ENCODE measurements at regions not wholly inside any gene's neighbourhood (a gene's known extent, or its start where the extent isn't known, plus 50 kb on each side); places are given as distances from the start of the nearest gene placed in this dataset.

DNA sequence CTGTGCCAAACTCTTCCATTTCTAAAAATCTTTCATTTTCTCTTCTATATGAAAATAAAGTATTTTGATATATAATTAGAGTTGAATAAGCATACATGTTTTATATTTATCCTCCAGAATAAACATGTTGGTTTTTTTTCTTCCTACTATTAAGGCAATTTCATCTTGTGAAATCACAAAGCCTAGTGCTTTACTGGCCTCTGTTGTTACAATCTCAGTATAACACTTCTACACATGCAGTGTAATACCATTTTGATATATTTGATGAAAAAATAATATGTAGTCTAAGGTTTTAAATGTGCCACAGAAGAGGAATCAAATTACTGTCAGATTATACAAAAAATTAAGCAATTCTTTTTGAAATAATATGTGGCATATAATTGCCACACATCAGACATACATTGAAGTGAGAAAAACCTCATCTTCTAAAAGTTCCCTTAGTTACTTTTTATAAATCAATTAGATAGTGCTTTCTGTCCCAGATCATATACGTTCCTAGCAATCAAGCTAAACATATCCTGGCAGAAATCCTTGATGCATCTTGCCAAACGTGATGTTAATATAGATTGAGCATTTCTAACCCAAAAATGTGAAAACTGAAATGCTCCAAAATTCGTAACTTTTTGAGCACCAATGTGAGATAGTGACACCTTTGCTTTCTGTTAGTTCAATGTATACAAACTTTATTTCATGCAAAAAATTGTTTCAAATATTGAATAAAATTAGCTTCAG is 225.1 kb upstream of the MANEA start:
- Histone ChIP-seq H3K27ac (ENCODE audit: insufficient read depth in 1 of 2, low read depth in 1 of 2, low read length in 2 of 2, poor library complexity in 1 of 2, severe bottlenecking in 2 of 2) (no peak overlapping the region), H3K4me3 (ENCODE audit: control insufficient read depth in 1 of 7, extremely low read depth in 1 of 7, insufficient read depth in 4 of 7, low read depth in 2 of 7, low read length in 6 of 7) (no peak overlapping the region), H3K27me3 (replicated peaks in 2 of 5; ENCODE audit: control insufficient read depth in 4 of 5, insufficient read depth in 5 of 5, low read length in 4 of 5) (no peaks in the 10 kb centered on the region), H3K9me3 (ENCODE audit: control extremely low read depth in 1 of 5, control insufficient read depth in 4 of 5, insufficient read depth in 2 of 5, low read depth in 1 of 5, low read length in 4 of 5) (no peaks in the 10 kb centered on the region), H3K36me3 (ENCODE audit: control insufficient read depth in 4 of 4, insufficient read depth in 4 of 4, low read length in 3 of 4) (no peaks in the 10 kb centered on the region), H3K4me1 (ENCODE audit: control extremely low read depth in 1 of 4, control insufficient read depth in 4 of 4, insufficient read depth in 4 of 4, low read length in 3 of 4) (no peaks in the 10 kb centered on the region)
- CTCF ChIA-PET: no interaction called here
- no peak for DNase-seq
- POLR2A ChIA-PET: no interaction called here
- WGBS (ENCODE audit: insufficient coverage): no CpG with 5 or more reads among the region's 3 CpGs

DNA sequence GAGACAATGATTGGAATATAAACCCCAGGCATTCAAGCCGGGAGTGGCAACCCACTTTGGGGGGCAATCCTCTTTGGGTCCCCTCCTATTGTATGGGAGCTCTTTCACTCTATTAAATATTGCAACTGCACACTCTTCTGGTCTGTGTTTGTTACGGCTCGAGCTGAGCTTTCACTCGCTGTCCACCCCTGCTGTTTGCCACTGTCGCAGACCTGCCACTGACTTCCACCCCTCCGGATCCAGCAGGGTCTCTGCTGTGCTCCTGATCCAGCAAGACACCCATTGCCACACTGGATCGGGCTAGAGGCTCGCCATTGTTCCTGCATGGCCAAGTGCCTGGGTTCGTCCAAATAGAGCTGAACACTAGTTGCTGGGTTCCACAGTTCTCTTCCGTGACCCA is 222.8 kb upstream of the MANEA start:
- Histone ChIP-seq H3K4me3 (ENCODE audit: control insufficient read depth in 1 of 7, extremely low read depth in 1 of 7, insufficient read depth in 4 of 7, low read depth in 2 of 7, low read length in 6 of 7) (no peak overlapping the region), H3K27me3 (replicated peaks in 2 of 5; ENCODE audit: control insufficient read depth in 4 of 5, insufficient read depth in 5 of 5, low read length in 4 of 5) (no peaks in the 10 kb centered on the region), H3K9me3 (ENCODE audit: control extremely low read depth in 1 of 5, control insufficient read depth in 4 of 5, insufficient read depth in 2 of 5, low read depth in 1 of 5, low read length in 4 of 5) (no peaks in the 10 kb centered on the region), H3K27ac (ENCODE audit: insufficient read depth in 1 of 2, low read depth in 1 of 2, low read length in 2 of 2, poor library complexity in 1 of 2, severe bottlenecking in 2 of 2) (no peak overlapping the region), H3K36me3 (ENCODE audit: control insufficient read depth in 4 of 4, insufficient read depth in 4 of 4, low read length in 3 of 4) (no peaks in the 10 kb centered on the region), H3K4me1 (ENCODE audit: control extremely low read depth in 1 of 4, control insufficient read depth in 4 of 4, insufficient read depth in 4 of 4, low read length in 3 of 4) (no peaks in the 10 kb centered on the region)
- DNase-seq: no peak
- POLR2A ChIA-PET: no interaction called here
- 95% methylated on average over 10 of the region's 10 CpGs for WGBS (ENCODE audit: insufficient coverage)
- CTCF ChIA-PET: no interaction called here

DNA sequence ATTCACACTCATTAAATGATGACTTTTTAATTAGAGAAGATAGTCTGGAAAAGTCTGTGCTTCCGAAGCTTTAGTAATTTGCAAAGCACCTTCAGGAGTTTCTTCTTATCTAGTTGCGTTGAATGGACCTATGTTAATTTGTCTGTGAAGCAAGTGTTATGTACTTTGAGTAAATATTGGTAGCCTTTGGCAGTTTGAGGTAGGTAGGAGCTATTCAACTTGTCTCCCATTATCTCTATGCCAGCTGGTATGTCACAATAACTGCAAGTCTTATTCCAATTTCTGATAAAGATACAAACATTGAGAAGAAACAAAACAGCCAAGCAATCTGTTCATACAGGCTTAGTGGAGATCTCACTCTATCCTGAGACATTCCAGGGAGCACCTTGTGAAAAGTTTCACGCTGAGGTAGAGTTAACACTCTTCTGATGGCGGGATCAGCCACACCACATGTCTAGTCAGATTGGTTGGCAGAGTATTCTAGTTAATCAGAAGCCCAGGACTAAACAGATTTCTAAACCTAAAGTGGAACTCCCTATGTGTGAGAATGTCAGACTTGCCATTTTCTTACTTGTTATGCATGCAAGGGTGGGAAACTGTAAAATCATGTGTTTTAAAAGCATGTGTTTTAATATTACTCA is 219.8 kb upstream of the MANEA start:
- no peak for DNase-seq
- POLR2A ChIA-PET: no interaction called here
- Histone ChIP-seq H3K27me3 (replicated peaks in 2 of 5; ENCODE audit: control insufficient read depth in 4 of 5, insufficient read depth in 5 of 5, low read length in 4 of 5) (no peaks in the 10 kb centered on the region), H3K36me3 (ENCODE audit: control insufficient read depth in 4 of 4, insufficient read depth in 4 of 4, low read length in 3 of 4) (no peaks in the 10 kb centered on the region), H3K4me3 (ENCODE audit: control insufficient read depth in 1 of 7, extremely low read depth in 1 of 7, insufficient read depth in 4 of 7, low read depth in 2 of 7, low read length in 6 of 7) (no peak overlapping the region), H3K27ac (ENCODE audit: insufficient read depth in 1 of 2, low read depth in 1 of 2, low read length in 2 of 2, poor library complexity in 1 of 2, severe bottlenecking in 2 of 2) (no peak overlapping the region), H3K9me3 (ENCODE audit: control extremely low read depth in 1 of 5, control insufficient read depth in 4 of 5, insufficient read depth in 2 of 5, low read depth in 1 of 5, low read length in 4 of 5) (no peaks in the 10 kb centered on the region), H3K4me1 (ENCODE audit: control extremely low read depth in 1 of 4, control insufficient read depth in 4 of 4, insufficient read depth in 4 of 4, low read length in 3 of 4) (no peaks in the 10 kb centered on the region)
- 73% methylated on average over 2 of the region's 4 CpGs for WGBS (ENCODE audit: insufficient coverage)
- CTCF ChIA-PET: no interaction called here

DNA sequence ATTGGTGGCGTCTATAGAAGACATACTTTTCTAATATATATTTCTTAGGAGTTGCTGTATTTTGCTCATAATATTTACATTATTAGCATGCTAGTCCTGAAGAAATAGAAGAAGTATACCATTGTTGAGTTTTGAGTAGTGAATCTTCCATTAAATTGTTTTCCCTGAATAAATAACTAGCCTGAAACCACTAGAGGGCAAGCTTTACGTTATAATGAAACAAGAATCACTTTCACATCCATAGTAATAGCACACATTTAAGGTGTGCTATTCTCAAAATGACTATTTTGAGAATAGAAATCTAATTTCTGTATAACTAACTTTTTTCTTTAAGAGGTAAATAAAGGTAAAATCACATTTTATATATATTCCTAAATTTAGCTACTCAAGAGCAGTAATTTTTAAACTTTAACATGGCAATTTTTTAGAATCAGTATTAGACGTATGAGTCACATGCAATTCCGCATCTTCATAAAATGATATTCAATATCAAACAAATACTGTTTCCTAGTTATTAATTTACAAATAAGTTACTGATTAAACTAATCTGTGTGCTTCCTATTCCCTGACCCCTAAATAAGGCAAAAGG is 213.2 kb upstream of the MANEA start:
- H3K9me3 ChIP-seq (ENCODE audit: control extremely low read depth in 1 of 5, control insufficient read depth in 4 of 5, insufficient read depth in 2 of 5, low read depth in 1 of 5, low read length in 4 of 5): no peaks in the 10 kb centered on the region
- no CpG with 5 or more reads among the region's 4 CpGs for WGBS (ENCODE audit: insufficient coverage)
- CTCF ChIA-PET: interaction anchor here (0.9 kb wide), 1 partner anchor 9 kb away, joined by 3 read pairs; no protein-coding TSS in a partner anchor
- no peak overlapping the region for H3K4me3 ChIP-seq (ENCODE audit: control insufficient read depth in 1 of 7, extremely low read depth in 1 of 7, insufficient read depth in 4 of 7, low read depth in 2 of 7, low read length in 6 of 7)
- no peak overlapping the region for H3K27ac ChIP-seq (ENCODE audit: insufficient read depth in 1 of 2, low read depth in 1 of 2, low read length in 2 of 2, poor library complexity in 1 of 2, severe bottlenecking in 2 of 2)
- H3K36me3 ChIP-seq (ENCODE audit: control insufficient read depth in 4 of 4, insufficient read depth in 4 of 4, low read length in 3 of 4): no peaks in the 10 kb centered on the region
- H3K27me3 ChIP-seq (replicated peaks in 2 of 5; ENCODE audit: control insufficient read depth in 4 of 5, insufficient read depth in 5 of 5, low read length in 4 of 5): no peaks in the 10 kb centered on the region
- H3K4me1 ChIP-seq (ENCODE audit: control extremely low read depth in 1 of 4, control insufficient read depth in 4 of 4, insufficient read depth in 4 of 4, low read length in 3 of 4): no peaks in the 10 kb centered on the region
- peak in 2 of 3 donors; percentile 12 to 26 for DNase-seq
- POLR2A ChIA-PET: no interaction called here

DNA sequence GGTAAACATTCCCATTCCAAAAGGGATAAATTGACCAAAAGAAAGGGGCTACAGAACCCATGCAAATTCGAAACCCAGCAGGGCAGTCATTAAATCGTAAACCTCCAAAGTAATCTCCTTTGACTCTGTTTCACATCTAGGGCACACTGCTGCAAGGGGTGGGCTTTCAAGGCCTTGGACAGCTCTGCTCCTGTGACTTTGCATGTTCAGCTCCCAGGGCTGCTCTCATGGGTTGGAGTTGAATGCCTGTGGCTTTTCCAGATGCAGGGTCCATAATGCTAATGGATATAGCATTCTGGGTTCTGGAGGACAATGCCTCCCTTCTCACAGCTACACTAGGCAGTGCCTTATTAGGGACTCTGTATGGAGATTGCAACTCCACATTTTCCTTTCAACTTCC is 211.9 kb upstream of the MANEA start:
- Histone ChIP-seq H3K4me3 (ENCODE audit: control insufficient read depth in 1 of 7, extremely low read depth in 1 of 7, insufficient read depth in 4 of 7, low read depth in 2 of 7, low read length in 6 of 7) (no peak overlapping the region), H3K27me3 (replicated peaks in 2 of 5; ENCODE audit: control insufficient read depth in 4 of 5, insufficient read depth in 5 of 5, low read length in 4 of 5) (no peaks in the 10 kb centered on the region), H3K4me1 (ENCODE audit: control extremely low read depth in 1 of 4, control insufficient read depth in 4 of 4, insufficient read depth in 4 of 4, low read length in 3 of 4) (no peaks in the 10 kb centered on the region), H3K27ac (ENCODE audit: insufficient read depth in 1 of 2, low read depth in 1 of 2, low read length in 2 of 2, poor library complexity in 1 of 2, severe bottlenecking in 2 of 2) (no peak overlapping the region), H3K36me3 (ENCODE audit: control insufficient read depth in 4 of 4, insufficient read depth in 4 of 4, low read length in 3 of 4) (no peaks in the 10 kb centered on the region), H3K9me3 (ENCODE audit: control extremely low read depth in 1 of 5, control insufficient read depth in 4 of 5, insufficient read depth in 2 of 5, low read depth in 1 of 5, low read length in 4 of 5) (no peaks in the 10 kb centered on the region)
- DNase-seq: no peak
- ChIA-PET CTCF (no interaction called here), POLR2A (no interaction called here)
- WGBS (ENCODE audit: insufficient coverage): 89% methylated on average over 2 of the region's 2 CpGs

DNA sequence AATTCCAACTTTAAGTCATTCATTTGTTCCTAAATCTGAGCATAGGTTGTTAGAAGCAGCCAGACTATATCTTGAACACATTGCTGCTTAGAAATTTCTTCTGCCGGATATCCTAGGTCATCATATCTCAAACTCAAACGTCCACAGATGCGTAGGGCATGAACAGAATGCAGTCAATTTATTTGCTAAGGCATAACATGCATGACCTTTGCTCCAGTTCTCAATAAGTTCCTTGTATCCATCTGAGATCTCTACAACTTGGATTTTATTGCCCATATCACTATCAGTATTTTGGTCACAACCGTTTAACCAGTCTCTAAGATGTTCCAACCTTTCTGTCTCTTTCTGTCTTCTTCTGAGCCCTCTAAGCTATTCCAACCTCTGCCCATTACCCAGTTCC is 210.9 kb upstream of the MANEA start:
- H3K4me1 ChIP-seq (ENCODE audit: control extremely low read depth in 1 of 4, control insufficient read depth in 4 of 4, insufficient read depth in 4 of 4, low read length in 3 of 4): no peaks in the 10 kb centered on the region
- H3K27me3 ChIP-seq (replicated peaks in 2 of 5; ENCODE audit: control insufficient read depth in 4 of 5, insufficient read depth in 5 of 5, low read length in 4 of 5): no peaks in the 10 kb centered on the region
- H3K4me3 ChIP-seq (ENCODE audit: control insufficient read depth in 1 of 7, extremely low read depth in 1 of 7, insufficient read depth in 4 of 7, low read depth in 2 of 7, low read length in 6 of 7): no peak overlapping the region
- H3K36me3 ChIP-seq (ENCODE audit: control insufficient read depth in 4 of 4, insufficient read depth in 4 of 4, low read length in 3 of 4): no peaks in the 10 kb centered on the region
- DNase-seq: no peak
- no peak overlapping the region for H3K27ac ChIP-seq (ENCODE audit: insufficient read depth in 1 of 2, low read depth in 1 of 2, low read length in 2 of 2, poor library complexity in 1 of 2, severe bottlenecking in 2 of 2)
- POLR2A ChIA-PET: no interaction called here
- CTCF ChIA-PET: no interaction called here
- no peaks in the 10 kb centered on the region for H3K9me3 ChIP-seq (ENCODE audit: control extremely low read depth in 1 of 5, control insufficient read depth in 4 of 5, insufficient read depth in 2 of 5, low read depth in 1 of 5, low read length in 4 of 5)
- 88% methylated on average over 4 of the region's 4 CpGs for WGBS (ENCODE audit: insufficient coverage)

DNA sequence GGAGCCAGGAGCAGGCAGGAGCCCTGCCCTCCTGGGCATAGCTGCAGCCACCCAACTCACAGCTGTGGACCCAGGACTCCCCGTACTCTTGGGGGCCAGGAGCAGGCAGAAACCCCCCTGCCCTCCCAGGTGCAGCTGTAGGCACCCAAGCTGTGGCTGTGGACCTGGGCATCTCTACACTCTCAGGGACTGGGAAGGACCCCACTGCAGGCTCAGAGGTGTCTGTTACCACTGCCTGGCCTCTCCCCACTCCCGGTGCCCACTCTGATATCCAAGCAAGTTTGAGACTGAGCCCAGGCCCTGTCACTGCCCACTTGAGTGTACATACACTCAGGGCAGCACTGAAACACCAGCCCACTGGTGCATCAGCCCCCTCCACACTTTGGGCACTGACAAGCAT is 193.5 kb upstream of the MANEA start:
- POLR2A ChIA-PET: no interaction called here
- Histone ChIP-seq H3K27ac (ENCODE audit: insufficient read depth in 1 of 2, low read depth in 1 of 2, low read length in 2 of 2, poor library complexity in 1 of 2, severe bottlenecking in 2 of 2) (no peak overlapping the region), H3K9me3 (ENCODE audit: control extremely low read depth in 1 of 5, control insufficient read depth in 4 of 5, insufficient read depth in 2 of 5, low read depth in 1 of 5, low read length in 4 of 5) (no peaks in the 10 kb centered on the region), H3K4me3 (ENCODE audit: control insufficient read depth in 1 of 7, extremely low read depth in 1 of 7, insufficient read depth in 4 of 7, low read depth in 2 of 7, low read length in 6 of 7) (no peak overlapping the region), H3K27me3 (replicated peaks in 2 of 5; ENCODE audit: control insufficient read depth in 4 of 5, insufficient read depth in 5 of 5, low read length in 4 of 5) (no peaks in the 10 kb centered on the region), H3K36me3 (ENCODE audit: control insufficient read depth in 4 of 4, insufficient read depth in 4 of 4, low read length in 3 of 4) (no peaks in the 10 kb centered on the region), H3K4me1 (ENCODE audit: control extremely low read depth in 1 of 4, control insufficient read depth in 4 of 4, insufficient read depth in 4 of 4, low read length in 3 of 4) (no peaks in the 10 kb centered on the region)
- no peak for DNase-seq
- CTCF ChIA-PET: no interaction called here
- 94% methylated on average over 2 of the region's 2 CpGs for WGBS (ENCODE audit: insufficient coverage)

Data from common myeloid progenitor, CD34-positive (primary cell).